DND-41 (cell line): ENCODE measurements at regions not wholly inside any gene's neighbourhood (a gene's known extent, or its start where the extent isn't known, plus 50 kb on each side); places are given as distances from the start of the nearest gene placed in this dataset.

Experiments used
- ATAC-seq: fragments of 200-7000 bp; cut with Tn5 transposase; 3 replicates; pipeline ENCODE4 v1.9.1; 2021; ENCODE audit warnings: low read depth; ENCODE audit not compliant: insufficient read depth
- DNase-seq: peaks from one replicate; pipeline ENCODE4 v3.0.0-alpha.2; 2020
- H2AFZ ChIP-seq: 2 replicates; pipeline ENCODE4 v1.6.0; 2012; ENCODE audit warnings: low read depth, low read length
- H3K27ac ChIP-seq: 2 replicates; pipeline ENCODE4 v1.5.1; 2012; ENCODE audit warnings: low read length, inconsistent platforms
- H3K27me3 ChIP-seq: fragments of 200-600 bp; sonication (generic); 2 replicates; pipeline ENCODE4 v1.6.0; 2012; ENCODE audit warnings: low read length, mild to moderate bottlenecking, inconsistent platforms; ENCODE audit not compliant: insufficient read depth, poor library complexity
- H3K36me3 ChIP-seq: 2 replicates; pipeline ENCODE4 v1.5.1; 2012; ENCODE audit warnings: low read length, inconsistent platforms; ENCODE audit not compliant: insufficient read depth
- H3K4me1 ChIP-seq: 2 replicates; pipeline ENCODE4 v1.5.1; 2012; ENCODE audit warnings: mild to moderate bottlenecking, low read length; ENCODE audit not compliant: insufficient read depth
- H3K4me2 ChIP-seq: 2 replicates; pipeline ENCODE4 v1.6.0; 2012; ENCODE audit warnings: mild to moderate bottlenecking, moderate library complexity, low read length, inconsistent platforms; ENCODE audit not compliant: insufficient read depth
- H3K4me3 ChIP-seq, 2 experiments: fragments of 200-600 bp in 1 of 2; shearing (Covaris generic) in 1 of 2; 2 replicates each; pipeline ENCODE4 v1.5.1; 2012 to 2016; ENCODE audit warnings: inconsistent platforms in 2 of 2, low read length in 2 of 2, mild to moderate bottlenecking in 2 of 2, low read depth in 1 of 2, moderate library complexity in 1 of 2
- H3K79me2 ChIP-seq: 2 replicates; pipeline ENCODE4 v1.6.0; 2012; ENCODE audit warnings: low read length, inconsistent platforms; ENCODE audit not compliant: insufficient read depth
- H3K9ac ChIP-seq: 2 replicates; pipeline ENCODE4 v1.6.0; 2012; ENCODE audit warnings: low read depth, mild to moderate bottlenecking, inconsistent platforms, low read length, moderate library complexity
- H3K9me3 ChIP-seq: 2 replicates; pipeline ENCODE4 v1.5.1; 2012; ENCODE audit warnings: low read length, moderate library complexity, mild to moderate bottlenecking, inconsistent platforms; ENCODE audit not compliant: insufficient read depth, severe bottlenecking
- H4K20me1 ChIP-seq: 2 replicates; pipeline ENCODE4 v1.6.0; 2012; ENCODE audit warnings: low read length; ENCODE audit not compliant: insufficient read depth
- CTCF ChIP-seq: IDR thresholded peaks from 2 replicates; pipeline ENCODE4 v1.5.1; 2012; ENCODE audit warnings: borderline replicate concordance, low read length, moderate library complexity, mild to moderate bottlenecking; ENCODE audit not compliant: poor library complexity, severe bottlenecking; ENCODE audit errors: extremely low read depth
- EZH2 ChIP-seq: IDR thresholded peaks from 3 replicates; pipeline ENCODE4 v1.6.1; 2012; ENCODE audit warnings: borderline replicate concordance, low read depth, mild to moderate bottlenecking, moderate library complexity, low read length, inconsistent platforms; ENCODE audit not compliant: severe bottlenecking

- H2AFZ ChIP-seq, result no peak overlapping the region
- no peak overlapping the region for H3K27ac ChIP-seq
- DNase-seq (peak; percentile 50), ATAC-seq (peak; percentile 96)
- H3K4me3 ChIP-seq, result no peak overlapping the region
- H3K27me3 ChIP-seq, result no peaks in the 10 kb centered on the region
- no peaks in the 10 kb centered on the region for H3K36me3 ChIP-seq
- no peaks in the 10 kb centered on the region for H3K79me2 ChIP-seq
- peaks cover 3% of the 10 kb centered on the region for H3K9me3 ChIP-seq
- no peaks in the 10 kb centered on the region for H4K20me1 ChIP-seq
- no peak overlapping the region for H3K4me2 ChIP-seq
- no peak overlapping the region for H3K9ac ChIP-seq
- H3K4me1 ChIP-seq, result no peaks in the 10 kb centered on the region
- peak; percentile 89 for TF ChIP-seq CTCF
- no peak for TF ChIP-seq EZH2
Measured at GRCh38 chr21:17925000-17925610, 105.9 kb upstream of the C21orf91 start.

GRCh38 chr21:17921579-17922530 lies 102.7 kb upstream of the C21orf91 start:
- no peak for DNase-seq
- no peaks in the 10 kb centered on the region for H3K27me3 ChIP-seq

GRCh38 chr21:17915976-17916375 lies 96.8 kb upstream of the C21orf91 start:
- TF ChIP-seq EZH2 (no peak), CTCF (no peak)
- Histone ChIP-seq H2AFZ (no peak overlapping the region), H4K20me1 (no peaks in the 10 kb centered on the region), H3K27ac (no peak overlapping the region), H3K4me2 (no peak overlapping the region), H3K9me3 (peaks cover 3% of the 10 kb centered on the region), H3K27me3 (no peaks in the 10 kb centered on the region), H3K4me1 (no peaks in the 10 kb centered on the region), H3K4me3 (no peak overlapping the region), H3K9ac (no peak overlapping the region), H3K36me3 (no peaks in the 10 kb centered on the region), H3K79me2 (no peaks in the 10 kb centered on the region)
- DNase-seq, result no peak
- ATAC-seq, result no peak

More at GRCh38 chr21:17921579-17922530, 102.7 kb upstream of the C21orf91 start:
- H4K20me1 ChIP-seq, result no peaks in the 10 kb centered on the region
- ATAC-seq, result no peak
- TF ChIP-seq EZH2 (no peak), CTCF (no peak)
- H3K79me2 ChIP-seq, result no peaks in the 10 kb centered on the region
- no peaks in the 10 kb centered on the region for H3K36me3 ChIP-seq
- no peak overlapping the region for H3K27ac ChIP-seq
- no peaks in the 10 kb centered on the region for H3K4me1 ChIP-seq
- no peak overlapping the region for H2AFZ ChIP-seq
- H3K4me2 ChIP-seq, result no peak overlapping the region
- H3K9me3 ChIP-seq, result peaks cover 3% of the 10 kb centered on the region
- no peak overlapping the region for H3K4me3 ChIP-seq
- H3K9ac ChIP-seq, result no peak overlapping the region
